Stomach (tissue), 8 donors: ENCODE measurements at regions not wholly inside any gene's neighbourhood (a gene's known extent, or its start where the extent isn't known, plus 50 kb on each side); places are given as distances from the start of the nearest gene placed in this dataset.

Experiments
- DNase-seq, 2 donors: peaks; one replicate each; pipeline versions ENCODE4 v3.0.0 to v3.0.0-alpha.2; 2013 to 2019
- H3K27ac ChIP-seq, 5 donors: fragments of 200-600 bp in 4 of 5; sonication (generic) in 4 of 5; one replicate each; pipeline ENCODE4 v1.5.1; 2013 to 2019; ENCODE audit warnings: mild to moderate bottlenecking in 1 of 5, moderate library complexity in 1 of 5
- H3K27me3 ChIP-seq, 3 donors: fragments of 200-600 bp; sonication (generic); one replicate each; pipeline ENCODE4 v1.5.1; 2017 to 2019; ENCODE audit warnings: mixed run types in 1 of 3
- H3K36me3 ChIP-seq, 4 donors: fragments of 200-600 bp; sonication (generic); 1 replicate in 3 of 4; 2 replicates in 1 of 4; pipeline ENCODE4 v1.5.1; 2016 to 2019
- H3K4me1 ChIP-seq, 4 donors: fragments of 200-600 bp; sonication (generic); one replicate each; pipeline ENCODE4 v1.5.1; 2016 to 2019
- H3K4me3 ChIP-seq, 4 donors: fragments of 200-600 bp; sonication (generic) in 3 of 4; one replicate each; pipeline ENCODE4 v1.5.1; 2016 to 2019; ENCODE audit warnings: mild to moderate bottlenecking in 1 of 4
- H3K9me3 ChIP-seq, 4 donors: fragments of 200-600 bp; sonication (generic); one replicate each; pipeline ENCODE4 v1.5.1; 2016 to 2019
- EP300 ChIP-seq: sonication (generic); formaldehyde crosslinking; IDR thresholded peaks from one replicate; pipeline ENCODE4 v1.6.1; 2017; ENCODE audit warnings: antibody characterized with exemption
- POLR2A ChIP-seq, 4 donors: fragments of 450-650 bp; IDR thresholded peaks; one replicate each; pipeline ENCODE4 v1.6.1; 2016; ENCODE audit warnings: antibody characterized with exemption in 4 of 4, control low read depth in 2 of 4, mild to moderate bottlenecking in 1 of 4, moderate library complexity in 1 of 4
- POLR2AphosphoS5 ChIP-seq, 3 donors: sonication (generic); formaldehyde crosslinking; IDR thresholded peaks; one replicate each; pipeline ENCODE4 v1.6.1; 2016; ENCODE audit warnings: antibody characterized with exemption in 3 of 3
- WGBS, 5 donors: extraction: QIAGEN DNeasy Blood & Tissue Kit in 3 of 5; methylation state at CpG; one replicate each; pipeline versions ENCODE4 v1.1.5 to v1.1.7; 2013 to 2018; 5-methylcytosine and 5-hydroxymethylcytosine counted together
- intact Hi-C: fragments of 100-400 bp; cut with DNase I; formaldehyde crosslinking; loops from one replicate; pipeline ENCODE4 v1.15.1; 2023; ENCODE audit warnings: low total_unique reads
- TF ChIP-seq, protein P1 (sequence below), 7 experiments: fragments of 450-650 bp in 4 of 7; fragments of 200-600 bp in 3 of 7; sonication (generic) in 3 of 7; IDR thresholded peaks; one replicate each; pipeline ENCODE4 v1.5.1; 2016 to 2019; ENCODE audit warnings: antibody characterized with exemption in 7 of 7, control low read depth in 2 of 7, mild to moderate bottlenecking in 1 of 7
- donor health status: healthy with polysubstance abuse.
- donor health status: Bipolar disorder and iron deficiency.
- donor health status: healthy.

DNA sequence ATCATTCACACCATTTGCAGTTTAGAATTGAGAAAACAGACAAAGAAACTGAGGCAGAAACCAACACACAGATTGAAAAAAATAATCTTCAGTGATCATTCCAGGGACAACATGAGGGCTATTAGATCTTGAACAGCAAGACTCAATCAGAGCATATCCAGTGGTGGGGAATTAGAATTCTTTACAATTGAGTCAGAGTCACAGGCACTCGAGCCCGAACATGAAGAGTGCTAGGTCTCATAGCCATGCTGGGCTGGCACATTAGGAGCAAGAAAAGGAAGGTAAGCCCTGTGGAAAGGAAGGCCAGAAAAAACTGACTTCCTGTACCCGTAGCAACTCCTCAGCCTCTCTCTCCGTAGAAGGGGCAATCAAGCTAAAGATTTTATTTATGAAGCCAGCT lies 419.9 kb downstream of the HAO1 start:
- 68 to 85% (median 78%) methylated on average over 4 of the region's 4 CpGs for WGBS, 5 donors
- no peaks in the 10 kb centered on the region for H3K27me3 ChIP-seq
- H3K4me1 ChIP-seq = no peaks in the 10 kb centered on the region
- no peak overlapping the region for H3K27ac ChIP-seq
- H3K4me3 ChIP-seq = no peak overlapping the region
- intact Hi-C loops = no loop called here
- TF ChIP-seq, protein P1, sequence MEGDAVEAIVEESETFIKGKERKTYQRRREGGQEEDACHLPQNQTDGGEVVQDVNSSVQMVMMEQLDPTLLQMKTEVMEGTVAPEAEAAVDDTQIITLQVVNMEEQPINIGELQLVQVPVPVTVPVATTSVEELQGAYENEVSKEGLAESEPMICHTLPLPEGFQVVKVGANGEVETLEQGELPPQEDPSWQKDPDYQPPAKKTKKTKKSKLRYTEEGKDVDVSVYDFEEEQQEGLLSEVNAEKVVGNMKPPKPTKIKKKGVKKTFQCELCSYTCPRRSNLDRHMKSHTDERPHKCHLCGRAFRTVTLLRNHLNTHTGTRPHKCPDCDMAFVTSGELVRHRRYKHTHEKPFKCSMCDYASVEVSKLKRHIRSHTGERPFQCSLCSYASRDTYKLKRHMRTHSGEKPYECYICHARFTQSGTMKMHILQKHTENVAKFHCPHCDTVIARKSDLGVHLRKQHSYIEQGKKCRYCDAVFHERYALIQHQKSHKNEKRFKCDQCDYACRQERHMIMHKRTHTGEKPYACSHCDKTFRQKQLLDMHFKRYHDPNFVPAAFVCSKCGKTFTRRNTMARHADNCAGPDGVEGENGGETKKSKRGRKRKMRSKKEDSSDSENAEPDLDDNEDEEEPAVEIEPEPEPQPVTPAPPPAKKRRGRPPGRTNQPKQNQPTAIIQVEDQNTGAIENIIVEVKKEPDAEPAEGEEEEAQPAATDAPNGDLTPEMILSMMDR (IDR thresholded peaks at IDR 0.05) = no peak
- TF ChIP-seq POLR2A (IDR thresholded peaks at IDR 0.05) = no peak
- TF ChIP-seq EP300 = no peak
- no peak for TF ChIP-seq POLR2AphosphoS5 (IDR thresholded peaks at IDR 0.05)
- DNase-seq = no peak
- H3K9me3 ChIP-seq = no peaks in the 10 kb centered on the region
- H3K36me3 ChIP-seq = no peaks in the 10 kb centered on the region

DNA sequence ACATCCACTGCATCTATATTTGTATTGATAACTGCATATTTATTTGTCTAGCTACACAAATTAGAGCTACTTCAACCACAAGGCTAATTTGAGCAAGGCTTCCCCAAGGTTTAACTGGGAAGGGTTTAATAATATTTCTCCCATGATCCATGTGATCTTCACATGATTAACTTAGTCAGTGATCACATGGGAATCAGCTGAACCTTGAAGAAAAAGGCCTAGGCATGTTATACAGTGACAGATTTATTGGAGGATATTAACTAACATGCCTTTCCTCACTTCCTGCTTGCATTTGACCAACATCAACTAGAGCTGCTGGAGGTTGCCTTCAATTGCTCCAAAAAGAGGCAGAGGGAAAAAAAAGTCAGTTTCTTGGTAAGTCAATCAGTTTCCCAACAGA lies 417.0 kb downstream of the HAO1 start:
- DNase-seq = no peak
- no peak overlapping the region for H3K4me3 ChIP-seq
- intact Hi-C loops = no loop called here
- H3K27ac ChIP-seq = no peak overlapping the region
- H3K36me3 ChIP-seq = no peaks in the 10 kb centered on the region
- peaks cover 0 to 15% (median 2%) of the 10 kb centered on the region in 4 donors for H3K9me3 ChIP-seq
- no peak for TF ChIP-seq POLR2A (IDR thresholded peaks at IDR 0.05)
- TF ChIP-seq, protein P1 (IDR thresholded peaks at IDR 0.05) = no peak
- no peaks in the 10 kb centered on the region for H3K27me3 ChIP-seq
- no peaks in the 10 kb centered on the region for H3K4me1 ChIP-seq

DNA sequence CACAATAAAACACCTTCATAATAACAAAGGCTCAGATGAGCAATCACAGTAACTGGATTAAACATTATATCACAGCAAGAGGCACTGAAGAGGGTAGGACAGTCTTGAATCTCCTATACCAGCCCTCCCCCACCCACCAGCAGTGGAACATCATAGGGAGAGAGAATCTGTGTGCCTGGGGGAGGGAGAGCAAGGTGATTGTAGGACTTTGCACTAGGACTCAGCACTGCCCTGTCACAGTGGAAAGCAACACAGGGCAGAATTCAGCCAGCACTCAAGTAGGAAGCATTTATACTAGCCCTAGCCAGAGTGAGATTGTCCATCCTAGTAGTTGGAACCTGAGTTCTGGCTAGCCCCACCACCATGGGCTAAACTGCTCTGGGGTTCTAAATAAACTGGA lies 400.2 kb downstream of the HAO1 start:
- TF ChIP-seq, protein P1 (IDR thresholded peaks at IDR 0.05) = no peak
- TF ChIP-seq POLR2AphosphoS5 (IDR thresholded peaks at IDR 0.05) = no peak
- no peak for TF ChIP-seq EP300
- no peak for TF ChIP-seq POLR2A (IDR thresholded peaks at IDR 0.05)
- H3K9me3 ChIP-seq = no peaks in the 10 kb centered on the region
- intact Hi-C loops = no loop called here
- H3K36me3 ChIP-seq = no peaks in the 10 kb centered on the region
- no peak for DNase-seq
- H3K27me3 ChIP-seq = no peaks in the 10 kb centered on the region
- no peaks in the 10 kb centered on the region for H3K4me1 ChIP-seq
- H3K4me3 ChIP-seq = no peak overlapping the region
- no peak overlapping the region for H3K27ac ChIP-seq

DNA sequence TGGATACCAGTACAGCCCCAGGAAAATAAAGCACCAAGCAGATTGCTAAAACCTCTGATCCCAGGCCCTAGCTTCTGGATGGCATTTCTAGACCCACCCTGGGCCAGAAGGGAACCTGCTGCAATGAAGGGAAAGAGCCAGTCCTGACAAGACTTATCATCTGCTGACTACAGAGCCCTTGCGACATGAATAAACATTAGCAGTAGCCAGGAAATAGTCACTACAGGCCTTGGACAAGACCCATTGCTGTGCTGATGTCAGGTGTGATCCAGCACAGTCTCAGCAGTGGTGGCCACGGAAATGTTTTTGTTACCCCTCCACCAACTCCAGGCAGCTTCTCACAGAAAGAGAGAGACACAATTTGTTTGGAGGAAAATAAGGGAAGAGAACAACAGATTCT lies 399.3 kb downstream of the HAO1 start:
- no peaks in the 10 kb centered on the region for H3K9me3 ChIP-seq
- H3K36me3 ChIP-seq = no peaks in the 10 kb centered on the region
- DNase-seq = no peak
- H3K27ac ChIP-seq = no peak overlapping the region
- H3K27me3 ChIP-seq = no peaks in the 10 kb centered on the region
- no peak overlapping the region for H3K4me3 ChIP-seq
- 73 to 82% (median 75%) methylated on average over 2 of the region's 2 CpGs for WGBS, 5 donors
- intact Hi-C loops = no loop called here
- TF ChIP-seq EP300 = no peak
- TF ChIP-seq POLR2A (IDR thresholded peaks at IDR 0.05) = no peak
- TF ChIP-seq, protein P1 (IDR thresholded peaks at IDR 0.05) = no peak
- no peak for TF ChIP-seq POLR2AphosphoS5 (IDR thresholded peaks at IDR 0.05)
- no peaks in the 10 kb centered on the region for H3K4me1 ChIP-seq

DNA sequence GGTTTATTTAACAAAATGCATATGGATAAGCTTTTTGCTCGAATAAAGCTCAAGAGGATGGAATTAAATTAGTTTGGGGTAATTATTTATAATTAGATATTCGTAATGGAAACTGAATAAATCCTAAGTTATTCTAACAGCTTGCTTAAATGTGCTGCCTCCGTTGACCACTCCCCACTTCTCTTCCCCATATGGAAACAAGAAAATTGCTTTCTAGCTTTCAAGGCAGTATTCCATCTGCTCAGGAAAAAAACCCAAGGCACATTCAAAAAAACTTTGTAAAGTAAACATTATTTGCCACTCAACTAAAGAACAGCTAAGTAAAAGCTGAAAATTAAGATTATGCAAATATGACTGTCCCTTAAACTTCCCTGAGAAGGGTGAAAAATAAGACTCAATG lies 369.2 kb downstream of the HAO1 start:
- H3K4me1 ChIP-seq = no peaks in the 10 kb centered on the region
- 47 to 67% (median 62%) methylated on average over 3 of the region's 3 CpGs for WGBS, 5 donors
- intact Hi-C loops = no loop called here

More for the DNA sequence above, 369.2 kb downstream of the HAO1 start:
- no peaks in the 10 kb centered on the region for H3K27me3 ChIP-seq
- H3K9me3 ChIP-seq = no peaks in the 10 kb centered on the region
- TF ChIP-seq POLR2A (IDR thresholded peaks at IDR 0.05) (no peak), EP300 (no peak), POLR2AphosphoS5 (IDR thresholded peaks at IDR 0.05) (no peak)
- no peak overlapping the region for H3K4me3 ChIP-seq
- no peak for DNase-seq
- H3K27ac ChIP-seq = no peak overlapping the region
- no peaks in the 10 kb centered on the region for H3K36me3 ChIP-seq
